ENCODE measurements at regions not wholly inside any gene's neighbourhood (a gene's known extent, or its start where the extent isn't known, plus 50 kb on each side); places are given as distances from the start of the nearest gene placed in this dataset.

- TF ChIP-seq GATA2 (IDR thresholded peaks at IDR 0.05; ENCODE audit: low read depth, low read length), result no peak
- no peak for TF ChIP-seq GATA3 (IDR thresholded peaks at IDR 0.05; ENCODE audit: low read depth, low read length)
These were observed 228.1 kb downstream of the RBM43 start for GRCh38 chr2:151033271-151034248.

Measured in SH-SY5Y (cell line).